IMR-90 (cell line): ENCODE measurements at regions not wholly inside any gene's neighbourhood (a gene's known extent, or its start where the extent isn't known, plus 50 kb on each side); places are given as distances from the start of the nearest gene placed in this dataset.

Experiments
- ATAC-seq: fragments of 200-7000 bp; cut with Tn5 transposase; 2 replicates; pipeline ENCODE4 v1.9.1; 2020; ENCODE audit warnings: low read depth, mild to moderate bottlenecking, moderate library complexity
- BruUV-seq: library from RNA; stranded (reverse); fragments of 400-500 nt; replicated peaks from 2 replicates; lab custom pipeline; 2021; lab: Mats Ljungman, UMichigan
- CTCF ChIA-PET: fragments of 300-600 bp; formaldehyde crosslinking; extraction: SDS; loops from one replicate; lab custom pipeline; 2021; ENCODE audit warnings: antibody characterized with exemption; lab: Yijun Ruan, JAX
- POLR2A ChIA-PET: fragments of 300-600 bp; sonication (Branson Sonifier 250); formaldehyde crosslinking; loops from one replicate; lab custom pipeline; 2022; ENCODE audit warnings: antibody characterized with exemption; ENCODE audit not compliant: unreplicated experiment; lab: Charles Lee
- DNase-seq: peaks from one replicate; pipeline ENCODE4 v3.0.0; 2013
- H2AFZ ChIP-seq: replicated peaks from 2 replicates; pipeline ENCODE3; 2013; ENCODE audit warnings: low read length, mild to moderate bottlenecking; ENCODE audit not compliant: poor library complexity
- H2AK5ac ChIP-seq: 2 replicates; pipeline ENCODE4 v1.6.1; 2013; ENCODE audit warnings: low read depth, low read length, inconsistent platforms
- H2AK9ac ChIP-seq: replicated peaks from 2 replicates; pipeline ENCODE3; 2013; ENCODE audit warnings: mild to moderate bottlenecking, low read depth, low read length, moderate library complexity; ENCODE audit not compliant: poor library complexity
- H2BK120ac ChIP-seq: 2 replicates; pipeline ENCODE4 v1.6.1; 2013; ENCODE audit warnings: low read depth, low read length, inconsistent platforms
- H2BK15ac ChIP-seq: 3 replicates; pipeline ENCODE4 v1.6.1; 2013; ENCODE audit warnings: low read depth, low read length, inconsistent platforms
- H2BK20ac ChIP-seq: 2 replicates; pipeline ENCODE4 v1.6.1; 2013; ENCODE audit warnings: low read depth, mild to moderate bottlenecking, inconsistent platforms, low read length, moderate library complexity
- H2BK5ac ChIP-seq: 2 replicates; pipeline ENCODE4 v1.6.1; 2013; ENCODE audit warnings: mild to moderate bottlenecking, low read depth, low read length, inconsistent platforms; ENCODE audit not compliant: poor library complexity, severe bottlenecking
- H3K14ac ChIP-seq: replicated peaks from 2 replicates; pipeline ENCODE4 v1.6.1; 2013; ENCODE audit warnings: low read depth, low read length, inconsistent platforms
- H3K18ac ChIP-seq: 2 replicates; pipeline ENCODE4 v1.6.1; 2013; ENCODE audit warnings: low read depth, low read length, control low read depth
- H3K23ac ChIP-seq: 2 replicates; pipeline ENCODE4 v1.6.1; 2013; ENCODE audit warnings: low read depth, low read length, inconsistent platforms
- H3K27ac ChIP-seq: 2 replicates; pipeline ENCODE4 v1.5.1; 2013; ENCODE audit warnings: mild to moderate bottlenecking, control low read depth, low read length; ENCODE audit not compliant: insufficient read depth
- H3K27me3 ChIP-seq: 2 replicates; pipeline ENCODE4 v1.6.1; 2013; ENCODE audit warnings: low read length; ENCODE audit not compliant: control insufficient read depth, insufficient read depth
- H3K36me3 ChIP-seq: 2 replicates; pipeline ENCODE4 v1.6.1; 2013; ENCODE audit warnings: low read length, mixed read lengths; ENCODE audit not compliant: control insufficient read depth, insufficient read depth
- H3K4ac ChIP-seq: 2 replicates; pipeline ENCODE4 v1.6.1; 2013; ENCODE audit warnings: low read depth, low read length, inconsistent platforms
- H3K4me1 ChIP-seq: 2 replicates; pipeline ENCODE4 v1.6.1; 2013; ENCODE audit warnings: low read length, mixed read lengths; ENCODE audit not compliant: control insufficient read depth, insufficient read depth
- H3K4me2 ChIP-seq: 2 replicates; pipeline ENCODE4 v1.6.1; 2013; ENCODE audit warnings: low read depth, mild to moderate bottlenecking, control low read depth, low read length, moderate library complexity
- H3K4me3 ChIP-seq: 2 replicates; pipeline ENCODE4 v1.5.1; 2013; ENCODE audit warnings: low read depth, mild to moderate bottlenecking, control low read depth, low read length, moderate library complexity; ENCODE audit not compliant: insufficient read depth
- H3K56ac ChIP-seq: 2 replicates; pipeline ENCODE4 v1.6.1; 2013; ENCODE audit warnings: low read length, inconsistent platforms; ENCODE audit not compliant: insufficient read depth; ENCODE audit errors: extremely low read depth
- H3K79me1 ChIP-seq, 2 experiments: 2 replicates each; pipeline ENCODE4 v1.6.1; 2013; ENCODE audit warnings: low read length in 2 of 2, inconsistent platforms in 1 of 2, low read depth in 1 of 2
- H3K9ac ChIP-seq: 2 replicates; pipeline ENCODE4 v1.6.1; 2013; ENCODE audit warnings: low read depth, low read length, control low read depth
- H3K9me1 ChIP-seq: 2 replicates; pipeline ENCODE4 v1.6.1; 2013; ENCODE audit warnings: low read length, inconsistent platforms; ENCODE audit not compliant: insufficient read depth
- H3K9me3 ChIP-seq: 2 replicates; pipeline ENCODE4 v1.6.1; 2013; ENCODE audit warnings: low read length; ENCODE audit not compliant: control insufficient read depth, insufficient read depth
- H4K20me1 ChIP-seq: 2 replicates; pipeline ENCODE4 v1.6.1; 2013; ENCODE audit warnings: low read length, inconsistent platforms; ENCODE audit not compliant: insufficient read depth
- H4K5ac ChIP-seq: 2 replicates; pipeline ENCODE4 v1.6.1; 2013; ENCODE audit warnings: mild to moderate bottlenecking, low read depth, low read length, control low read depth
- H4K8ac ChIP-seq, 2 experiments: 2 replicates each; pipeline ENCODE4 v1.6.1; 2013; ENCODE audit warnings: low read depth in 2 of 2, low read length in 2 of 2, control low read depth in 1 of 2, inconsistent platforms in 1 of 2
- H4K91ac ChIP-seq: 2 replicates; pipeline ENCODE4 v1.6.1; 2013; ENCODE audit warnings: low read depth, low read length, inconsistent platforms; ENCODE audit not compliant: insufficient read depth
- CEBPB ChIP-seq: IDR thresholded peaks from 2 replicates; pipeline ENCODE4 v1.6.1; 2012; ENCODE audit warnings: low read depth, low read length, improper control_type of control experiment
- CHD1 ChIP-seq: IDR thresholded peaks from 2 replicates; pipeline ENCODE4 v1.6.1; 2012; ENCODE audit warnings: low read depth, low read length, improper control_type of control experiment
- ELK1 ChIP-seq: fragments of 150-350 bp; IDR thresholded peaks from 2 replicates; pipeline ENCODE4 v1.6.1; 2016; ENCODE audit warnings: low read depth, mild to moderate bottlenecking, low read length, moderate library complexity, borderline replicate concordance
- FOS ChIP-seq: fragments of 150-350 bp; IDR thresholded peaks from 2 replicates; pipeline ENCODE4 v1.6.1; 2016; ENCODE audit warnings: low read depth, low read length
- MAZ ChIP-seq: IDR thresholded peaks from 2 replicates; pipeline ENCODE4 v1.6.1; 2012; ENCODE audit warnings: low read depth, mild to moderate bottlenecking, low read length, improper control_type of control experiment, moderate library complexity, borderline replicate concordance
- POLR2A ChIP-seq: IDR thresholded peaks from 2 replicates; pipeline ENCODE4 v1.6.1; 2012; ENCODE audit warnings: mild to moderate bottlenecking, low read depth, low read length
- RAD21 ChIP-seq: IDR thresholded peaks from 2 replicates; pipeline ENCODE4 v1.6.1; 2012; ENCODE audit warnings: low read length, improper control_type of control experiment
- RCOR1 ChIP-seq: IDR thresholded peaks from 2 replicates; pipeline ENCODE4 v1.6.1; 2012; ENCODE audit warnings: mild to moderate bottlenecking, low read length, improper control_type of control experiment; ENCODE audit not compliant: insufficient replicate concordance
- SMC3 ChIP-seq: fragments of 150-350 bp; IDR thresholded peaks from 2 replicates; pipeline ENCODE4 v1.6.1; 2016; ENCODE audit warnings: low read depth, mild to moderate bottlenecking, antibody characterized with exemption, low read length, moderate library complexity
- USF2 ChIP-seq: fragments of 150-350 bp; IDR thresholded peaks from 2 replicates; pipeline ENCODE4 v1.6.1; 2017; ENCODE audit warnings: mild to moderate bottlenecking, antibody characterized with exemption, low read length, low read depth
- WGBS, 2 experiments: methylation state at CpG; one replicate each; pipeline versions ENCODE4 v1.1.5 to v1.1.7; 2013; ENCODE audit warnings: missing lambda C conversion rate in 2 of 2; ENCODE audit not compliant: insufficient read length in 1 of 2; ENCODE audit errors: extremely low coverage in 2 of 2; 5-methylcytosine and 5-hydroxymethylcytosine counted together
- dilution Hi-C: fragments of 300-500 bp; cut with HindIII; formaldehyde crosslinking; loops from one replicate; pipeline ENCODE4 v1.14.3; 2018; ENCODE audit warnings: low sequenced_read_pairs; ENCODE audit not compliant: unreplicated experiment
- in situ Hi-C: fragments of 300-500 bp; cut with MboI; formaldehyde crosslinking; loops from 3 replicates; pipeline ENCODE4 v1.14.3; 2019; ENCODE audit warnings: low sequenced_read_pairs, inconsistent platforms, mixed read lengths
- intact Hi-C: fragments of 100-400 bp; cut with micrococcal nuclease; formaldehyde crosslinking; loops from 2 replicates; pipeline ENCODE4 v1.10.0; 2022

- H4K8ac ChIP-seq, result no peak overlapping the region
- no peaks in the 10 kb centered on the region for H3K4me1 ChIP-seq
- no peak overlapping the region for H3K56ac ChIP-seq
- H2AK5ac ChIP-seq, result no peak overlapping the region
- no peak overlapping the region for H3K18ac ChIP-seq
- TF ChIP-seq MAZ (no peak), CEBPB (no peak), SMC3 (no peak), POLR2A (no peak), ELK1 (no peak), USF2 (no peak), RAD21 (no peak), CHD1 (no peak), FOS (no peak), RCOR1 (no peak)
- H3K4me2 ChIP-seq, result no peak overlapping the region
- H3K36me3 ChIP-seq, result no peaks in the 10 kb centered on the region
- no peak overlapping the region for H3K9ac ChIP-seq
- H4K5ac ChIP-seq, result no peak overlapping the region
- no peak overlapping the region for H2BK15ac ChIP-seq
- no peak overlapping the region for H3K4me3 ChIP-seq
- dilution Hi-C loops, result no loop called here
- DNase-seq (no peak), ATAC-seq (no peak)
- H3K23ac ChIP-seq, result no peak overlapping the region
- no peak overlapping the region for H3K4ac ChIP-seq
- H4K91ac ChIP-seq, result no peak overlapping the region
- no peaks in the 10 kb centered on the region for H3K9me1 ChIP-seq
- peaks cover 2% of the 10 kb centered on the region; the same call in 1 of the 2 replicates for H3K9me3 ChIP-seq
- intact Hi-C loops, result no loop called here
- H2BK20ac ChIP-seq, result no peak overlapping the region
- in situ Hi-C loops, result no loop called here
- no peak overlapping the region for H3K14ac ChIP-seq
- no peak overlapping the region for H2AK9ac ChIP-seq
- no peaks in the 10 kb centered on the region for H3K27me3 ChIP-seq
- no peak overlapping the region for H2AFZ ChIP-seq
- no peak overlapping the region for H3K27ac ChIP-seq
- H4K20me1 ChIP-seq, result no peaks in the 10 kb centered on the region
- WGBS, 2 experiments, result 0% methylated on average over 1 of the region's 5 CpGs; no CpG with 5 or more reads in 1 of the 2 experiments
- BruUV-seq, result no TSS peak
- H2BK120ac ChIP-seq, result no peak overlapping the region
- H2BK5ac ChIP-seq, result no peak overlapping the region
- POLR2A ChIA-PET, result no interaction called here
- CTCF ChIA-PET, result no interaction called here
- H3K79me1 ChIP-seq, result no peaks in the 10 kb centered on the region
Observed at GRCh38 chr4:165779950-165780670, 92.9 kb upstream of the TLL1 start.
